ENCODE measurements at regions not wholly inside any gene's neighbourhood (a gene's known extent, or its start where the extent isn't known, plus 50 kb on each side); places are given as distances from the start of the nearest gene placed in this dataset.

GRCh38 chr2:71756280-71756906 lies 303.0 kb downstream of the DYSF start:
- WGBS (ENCODE audit: insufficient coverage, insufficient replicate concordance, low lambda C conversion rate, missing lambda C conversion rate): 13% methylated on average over 4 of the region's 4 CpGs
- POLR2A ChIA-PET: no interaction called here
- FAIRE-seq (no peak), ATAC-seq (no peak), DNase-seq (ENCODE audit: low read depth, low spot score) (no peak)
- Histone ChIP-seq H3K9me3 (replicated peaks; ENCODE audit: control insufficient read depth, insufficient read depth, low read length) (no peaks in the 10 kb centered on the region), H3K4me1 (ENCODE audit: control insufficient read depth, insufficient read depth, low read length) (no peaks in the 10 kb centered on the region), H4K20me1 (ENCODE audit: control insufficient read depth, insufficient read depth) (no peaks in the 10 kb centered on the region), H2AFZ (ENCODE audit: control insufficient read depth, low read depth, low read length) (no peak overlapping the region), H3K79me2 (ENCODE audit: control insufficient read depth, insufficient read depth, low read length) (no peaks in the 10 kb centered on the region), H3K4me2 (ENCODE audit: control insufficient read depth, insufficient read depth) (no peak overlapping the region), H3K36me3 (ENCODE audit: control insufficient read depth in 2 of 2, insufficient read depth in 2 of 2, low read length in 1 of 2) (no peaks in the 10 kb centered on the region), H3K27ac (ENCODE audit: control insufficient read depth, insufficient read depth) (no peak overlapping the region), H3K27me3 (replicated peaks in 1 of 2; ENCODE audit: control insufficient read depth in 2 of 2, insufficient read depth in 2 of 2, low read length in 1 of 2) (no peaks in the 10 kb centered on the region), H3K9ac (ENCODE audit: control insufficient read depth, insufficient read depth, low read length) (no peak overlapping the region), H3K4me3 (no peak overlapping the region)
- no TSS peak for BruUV-seq (replicated peaks)
- intact Hi-C loops (cut with micrococcal nuclease; ENCODE audit: unreplicated experiment) (no loop called here), in situ Hi-C loops (cut with MboI) (no loop called here)
- TF ChIP-seq ZBTB33 (IDR thresholded peaks at IDR 0.05): no peak
- TF ChIP-seq ASH2L (IDR thresholded peaks at IDR 0.05; ENCODE audit: borderline replicate concordance, low read depth): no peak
- TF ChIP-seq HDAC2 (IDR thresholded peaks at IDR 0.05): no peak
- no peak for TF ChIP-seq RAD51 (IDR thresholded peaks at IDR 0.05)
- no peak for TF ChIP-seq BMI1 (IDR thresholded peaks at IDR 0.05; ENCODE audit: borderline replicate concordance)
- TF ChIP-seq NRF1 (conservative IDR thresholded peaks at IDR 0.05; ENCODE audit: low read depth, low read length): no peak
- no peak for TF ChIP-seq BACH1 (IDR thresholded peaks at IDR 0.05; ENCODE audit: borderline replicate concordance)
- TF ChIP-seq TCF7 (IDR thresholded peaks at IDR 0.05; ENCODE audit: borderline replicate concordance): no peak
- TF ChIP-seq SMARCA5 (IDR thresholded peaks at IDR 0.05): no peak
- no peak for TF ChIP-seq LARP7 (IDR thresholded peaks at IDR 0.05)
- SMC1A ChIA-PET (ENCODE audit: uncharacterized antibody, unreplicated experiment): no interaction called here
- RAD21 ChIA-PET (ENCODE audit: unreplicated experiment): no interaction called here
- CTCF ChIA-PET: no interaction called here

All from GM12878 (cell line).